K562 (cell line): ENCODE measurements at regions not wholly inside any gene's neighbourhood (a gene's known extent, or its start where the extent isn't known, plus 50 kb on each side); places are given as distances from the start of the nearest gene placed in this dataset.

Experiments used
- ATAC-seq: fragments of 200-7000 bp; cut with Tn5 transposase; 3 replicates; pipeline ENCODE4 v1.9.1; 2020; ENCODE audit warnings: moderate library complexity
- BruUV-seq: library from RNA; stranded (reverse); fragments of 400-500 nt; replicated peaks from 2 replicates; lab custom pipeline; 2021; lab: Mats Ljungman, UMichigan
- CTCF ChIA-PET: fragments of 300-600 bp; formaldehyde crosslinking; extraction: SDS; loops from one replicate; lab custom pipeline; 2021; ENCODE audit warnings: low intra/inter-chr PET ratio; lab: Yijun Ruan, JAX
- POLR2A ChIA-PET: fragments of 300-600, 350-650 bp; sonication (Branson Sonifier 250); formaldehyde crosslinking; extraction: SDS; loops from one replicate; lab custom pipeline; 2021; ENCODE audit warnings: antibody characterized with exemption, inconsistent platforms; lab: Yijun Ruan, JAX
- DNase-seq, 4 experiments: peaks; one replicate each; pipeline versions ENCODE4 v3.0.0 to v3.0.0-alpha.2; 2011 to 2018; ENCODE audit warnings: low spot score in 3 of 4, mixed read lengths in 3 of 4; ENCODE audit errors: extremely low read depth in 1 of 4
- FAIRE-seq: peaks from 2 replicates; lab custom pipeline; 2011; peaks lifted over from hg19 to GRCh38; lab: Jason Lieb, UNC
- H2AFZ ChIP-seq: 2 replicates; pipeline ENCODE4 v1.6.0; 2011; ENCODE audit warnings: low read depth, low read length, control low read depth, inconsistent platforms
- H3K27ac ChIP-seq: fragments of 200-600 bp; 3 replicates; pipeline ENCODE4 v1.8.0; 2011; ENCODE audit warnings: low read depth, mild to moderate bottlenecking, control low read depth, inconsistent platforms, low read length, moderate library complexity, mixed read lengths; ENCODE audit errors: extremely low read depth
- H3K27me3 ChIP-seq, 2 experiments: fragments of 300-600 bp in 1 of 2; 2 replicates in 1 of 2; 3 replicates in 1 of 2; pipeline versions ENCODE4 v1.6.0 to v1.8.0; 2011; ENCODE audit warnings: inconsistent platforms in 2 of 2, low read length in 2 of 2, mild to moderate bottlenecking in 1 of 2, mixed read lengths in 1 of 2, moderate library complexity in 1 of 2; ENCODE audit not compliant: control insufficient read depth in 2 of 2, insufficient read depth in 2 of 2
- H3K36me3 ChIP-seq: fragments of 300-600 bp; 3 replicates; pipeline ENCODE4 v1.8.0; 2011; ENCODE audit warnings: mild to moderate bottlenecking, low read length, inconsistent platforms; ENCODE audit not compliant: control insufficient read depth, insufficient read depth
- H3K4me1 ChIP-seq, 2 experiments: fragments of 200-600 bp in 1 of 2; replicated peaks in 1 of 2; 2 replicates in 1 of 2; 3 replicates in 1 of 2; pipeline versions ENCODE4 v1.5.1 to v1.8.0; 2011; ENCODE audit warnings: inconsistent platforms in 2 of 2, low read length in 2 of 2, mild to moderate bottlenecking in 1 of 2, mixed read lengths in 1 of 2, moderate library complexity in 1 of 2; ENCODE audit not compliant: control insufficient read depth in 2 of 2, insufficient read depth in 2 of 2
- H3K4me2 ChIP-seq: 2 replicates; pipeline ENCODE4 v1.6.1; 2011; ENCODE audit warnings: low read length, control low read depth, inconsistent platforms, mixed read lengths; ENCODE audit not compliant: insufficient read depth
- H3K4me3 ChIP-seq: fragments of 200-600 bp; sonication (generic), shearing (Covaris generic); 2 replicates; pipeline ENCODE4 v1.5.1; 2016; ENCODE audit warnings: control low read depth, inconsistent platforms
- H3K79me2 ChIP-seq: fragments of 200-600 bp; 3 replicates; pipeline ENCODE4 v1.8.0; 2011; ENCODE audit warnings: low read length, inconsistent platforms; ENCODE audit not compliant: control insufficient read depth, insufficient read depth
- H3K9ac ChIP-seq, 2 experiments: 2 replicates each; pipeline versions ENCODE4 v1.6.0 to v1.6.1; 2011; ENCODE audit warnings: low read depth in 2 of 2, low read length in 2 of 2, control low read depth in 1 of 2, inconsistent platforms in 1 of 2, mild to moderate bottlenecking in 1 of 2, mixed read lengths in 1 of 2; ENCODE audit not compliant: insufficient read depth in 1 of 2
- H3K9me1 ChIP-seq: one replicate; pipeline ENCODE4 v1.6.0; 2011; ENCODE audit warnings: inconsistent platforms, mild to moderate bottlenecking, low read length, moderate library complexity; ENCODE audit not compliant: control insufficient read depth, insufficient read depth
- H3K9me3 ChIP-seq: replicated peaks from 2 replicates; pipeline ENCODE4 v1.5.1; 2011; ENCODE audit warnings: low read depth, low read length, inconsistent platforms; ENCODE audit not compliant: control insufficient read depth, insufficient read depth
- H4K20me1 ChIP-seq: replicated peaks from 2 replicates; pipeline ENCODE4 v1.6.1; 2011; ENCODE audit warnings: low read length, inconsistent platforms, mixed read lengths; ENCODE audit not compliant: control insufficient read depth, insufficient read depth
- ASH1L ChIP-seq: fragments of 450-650 bp; IDR thresholded peaks from 2 replicates; pipeline ENCODE4 v1.6.1; 2018; ENCODE audit warnings: borderline replicate concordance, mild to moderate bottlenecking, low read depth; ENCODE audit not compliant: partially characterized antibody
- ATF7 ChIP-seq: fragments of 450-650 bp; IDR thresholded peaks from 2 replicates; pipeline ENCODE4 v1.7.1; 2014; ENCODE audit warnings: mild to moderate bottlenecking, moderate library complexity
- CBX3 ChIP-seq, 2 experiments: IDR thresholded peaks; 1 replicate in 1 of 2; 2 replicates in 1 of 2; pipeline ENCODE4 v1.6.1; 2012; ENCODE audit warnings: inconsistent platforms in 2 of 2, low read length in 2 of 2, borderline replicate concordance in 1 of 2, control low read depth in 1 of 2
- CREBBP ChIP-seq: IDR thresholded peaks from one replicate; pipeline ENCODE4 v1.6.1; 2012; ENCODE audit warnings: low read depth, mild to moderate bottlenecking, control low read depth, inconsistent platforms, low read length
- HMG20B ChIP-seq: fragments of 250-450 bp; sonication (Bioruptor Pico); IDR thresholded peaks from 2 replicates; pipeline ENCODE4 v1.5.0; 2021; ENCODE audit warnings: mild to moderate bottlenecking
- HNRNPL ChIP-seq: fragments of 200-400 bp; formaldehyde crosslinking; IDR thresholded peaks from 2 replicates; pipeline ENCODE4 v1.6.1; 2017; ENCODE audit warnings: low read depth, mild to moderate bottlenecking, low read length
- KLF16 ChIP-seq: IDR thresholded peaks from 2 replicates; pipeline ENCODE4 v1.6.1; 2016; ENCODE audit warnings: antibody characterized with exemption
- MYBL2 ChIP-seq, 2 experiments: fragments of 450-650 bp in 1 of 2; sonication (generic) in 1 of 2; formaldehyde crosslinking in 1 of 2; IDR thresholded peaks; 2 replicates each; pipeline versions ENCODE4 v1.6.1 to v1.8.1; 2017 to 2022; ENCODE audit warnings: borderline replicate concordance in 1 of 2, inconsistent platforms in 1 of 2, low read depth in 1 of 2, mild to moderate bottlenecking in 1 of 2, missing genetic modification reagents in 1 of 2, moderate library complexity in 1 of 2
- SPI1 ChIP-seq: IDR thresholded peaks from 2 replicates; pipeline ENCODE4 v1.6.1; 2011; ENCODE audit warnings: low read depth, low read length, control low read depth, borderline replicate concordance
- YY1 ChIP-seq, 3 experiments: IDR thresholded peaks; 2 replicates each; pipeline ENCODE4 v1.6.1; 2011; ENCODE audit warnings: low read length in 2 of 3, mild to moderate bottlenecking in 2 of 3, moderate library complexity in 2 of 3, borderline replicate concordance in 1 of 3, control low read depth in 1 of 3, low read depth in 1 of 3; ENCODE audit not compliant: insufficient read depth in 3 of 3, insufficient replicate concordance in 2 of 3, control insufficient read depth in 1 of 3, insufficient read length in 1 of 3; ENCODE audit errors: extremely low read depth in 1 of 3
- ZKSCAN3 ChIP-seq: fragments of 250-450 bp; sonication (Bioruptor Pico); IDR thresholded peaks from 2 replicates; pipeline ENCODE4 v1.4.0; 2020
- ZNF239 ChIP-seq: fragments of 250-450 bp; sonication (Bioruptor Pico); IDR thresholded peaks from 2 replicates; pipeline ENCODE4 v1.4.0; 2020; ENCODE audit warnings: mild to moderate bottlenecking
- WGBS: fragments of 100-300 bp; shearing (Covaris generic); methylation state at CpG from one replicate; pipeline ENCODE4 v1.1.6; 2016; ENCODE audit warnings: low coverage, mixed read lengths; ENCODE audit not compliant: insufficient coverage; ENCODE audit errors: missing lambda C conversion rate; 5-methylcytosine and 5-hydroxymethylcytosine counted together
- in situ Hi-C: fragments of 300-500 bp; cut with MboI; formaldehyde crosslinking; loops from 4 replicates; pipeline ENCODE4 v1.15.0; 2018; ENCODE audit warnings: inconsistent platforms, mixed read lengths
- intact Hi-C: fragments of 100-400 bp; cut with micrococcal nuclease; formaldehyde crosslinking; loops from 2 replicates; pipeline ENCODE4 v1.14.2; 2022
- TF ChIP-seq, protein P1 (sequence below): fragments of 450-650 bp; IDR thresholded peaks from 2 replicates; pipeline ENCODE4 v1.6.1; 2017; ENCODE audit warnings: antibody characterized with exemption

DNA sequence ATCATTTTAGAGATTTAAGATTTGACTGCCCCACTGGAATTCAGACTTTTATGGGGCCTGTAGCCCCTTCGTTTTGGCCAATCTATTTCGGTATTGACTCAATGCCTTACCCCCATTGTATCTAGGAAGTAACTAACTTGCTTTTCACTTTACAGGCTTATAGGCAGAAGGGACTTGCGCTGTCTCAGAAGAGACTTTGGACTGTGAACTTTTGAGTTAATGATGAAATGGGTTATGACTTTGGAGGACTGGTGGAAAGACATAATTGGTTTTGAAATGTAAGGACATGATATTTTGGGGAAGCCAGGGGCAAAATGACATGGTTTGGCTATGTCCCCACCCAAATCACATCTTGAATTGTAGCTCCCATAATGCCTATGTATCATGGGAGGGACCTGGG, 463.0 kb upstream of the KLHL1 start:
- H3K4me1 ChIP-seq = no peaks in the 10 kb centered on the region
- H3K36me3 ChIP-seq = no peaks in the 10 kb centered on the region
- no peak overlapping the region for H3K4me3 ChIP-seq
- no peaks in the 10 kb centered on the region for H3K9me3 ChIP-seq
- TF ChIP-seq HNRNPL = no peak
- no peak for TF ChIP-seq ZKSCAN3
- no peak for TF ChIP-seq ZNF239
- TF ChIP-seq HMG20B (CRISPR knock-in tag) = no peak
- TF ChIP-seq CREBBP = no peak
- TF ChIP-seq KLF16 = no peak
- no peak for TF ChIP-seq SPI1
- no peak for TF ChIP-seq ATF7
- no peak for TF ChIP-seq MYBL2 (IDR thresholded peaks at IDR 0.05; ENCODE audit: low read depth)
- no peak for TF ChIP-seq MYBL2 (CRISPR knock-in tag; IDR thresholded peaks at IDR 0.05; ENCODE audit: borderline replicate concordance)
- TF ChIP-seq, protein P1, sequence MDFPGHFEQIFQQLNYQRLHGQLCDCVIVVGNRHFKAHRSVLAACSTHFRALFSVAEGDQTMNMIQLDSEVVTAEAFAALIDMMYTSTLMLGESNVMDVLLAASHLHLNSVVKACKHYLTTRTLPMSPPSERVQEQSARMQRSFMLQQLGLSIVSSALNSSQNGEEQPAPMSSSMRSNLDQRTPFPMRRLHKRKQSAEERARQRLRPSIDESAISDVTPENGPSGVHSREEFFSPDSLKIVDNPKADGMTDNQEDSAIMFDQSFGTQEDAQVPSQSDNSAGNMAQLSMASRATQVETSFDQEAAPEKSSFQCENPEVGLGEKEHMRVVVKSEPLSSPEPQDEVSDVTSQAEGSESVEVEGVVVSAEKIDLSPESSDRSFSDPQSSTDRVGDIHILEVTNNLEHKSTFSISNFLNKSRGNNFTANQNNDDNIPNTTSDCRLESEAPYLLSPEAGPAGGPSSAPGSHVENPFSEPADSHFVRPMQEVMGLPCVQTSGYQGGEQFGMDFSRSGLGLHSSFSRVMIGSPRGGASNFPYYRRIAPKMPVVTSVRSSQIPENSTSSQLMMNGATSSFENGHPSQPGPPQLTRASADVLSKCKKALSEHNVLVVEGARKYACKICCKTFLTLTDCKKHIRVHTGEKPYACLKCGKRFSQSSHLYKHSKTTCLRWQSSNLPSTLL = no peak
- TF ChIP-seq CBX3 (IDR thresholded peaks at IDR 0.05; ENCODE audit: borderline replicate concordance in 1 of 2, low read length in 2 of 2) = no peak
- no peak for TF ChIP-seq YY1 (IDR thresholded peaks at IDR 0.05; ENCODE audit: borderline replicate concordance in 1 of 3, control insufficient read depth in 1 of 3, extremely low read depth in 1 of 3, insufficient read depth in 3 of 3, insufficient read length in 1 of 3, insufficient replicate concordance in 2 of 3, low read depth in 1 of 3, low read length in 2 of 3)
- TF ChIP-seq ASH1L = no peak
- TF ChIP-seq, all 486 proteins: peak for 0
- CTCF ChIA-PET = no interaction called here
- POLR2A ChIA-PET = no interaction called here
- 0% methylated on average over 3 of the region's 3 CpGs for WGBS
- no TSS peak for BruUV-seq
- Histone ChIP-seq H2AFZ (no peak overlapping the region), H3K27me3 (no peaks in the 10 kb centered on the region), H3K4me2 (no peak overlapping the region), H3K9me1 (no peaks in the 10 kb centered on the region), H4K20me1 (no peaks in the 10 kb centered on the region), H3K9ac (no peak overlapping the region), H3K79me2 (no peaks in the 10 kb centered on the region), H3K27ac (no peak overlapping the region)
- DNase-seq (no peak), ATAC-seq (no peak), FAIRE-seq (no peak)
- in situ Hi-C loops = loop anchor here (25.0 kb wide), 1 partner anchor 1034 kb away; no protein-coding TSS in a partner anchor
- intact Hi-C loops = no loop called here
